ENCODE measurements at regions not wholly inside any gene's neighbourhood (a gene's known extent, or its start where the extent isn't known, plus 50 kb on each side); places are given as distances from the start of the nearest gene placed in this dataset.
A peak's percentile ranks its signal among the peaks of the same experiment; 100 is the strongest.

DNA sequence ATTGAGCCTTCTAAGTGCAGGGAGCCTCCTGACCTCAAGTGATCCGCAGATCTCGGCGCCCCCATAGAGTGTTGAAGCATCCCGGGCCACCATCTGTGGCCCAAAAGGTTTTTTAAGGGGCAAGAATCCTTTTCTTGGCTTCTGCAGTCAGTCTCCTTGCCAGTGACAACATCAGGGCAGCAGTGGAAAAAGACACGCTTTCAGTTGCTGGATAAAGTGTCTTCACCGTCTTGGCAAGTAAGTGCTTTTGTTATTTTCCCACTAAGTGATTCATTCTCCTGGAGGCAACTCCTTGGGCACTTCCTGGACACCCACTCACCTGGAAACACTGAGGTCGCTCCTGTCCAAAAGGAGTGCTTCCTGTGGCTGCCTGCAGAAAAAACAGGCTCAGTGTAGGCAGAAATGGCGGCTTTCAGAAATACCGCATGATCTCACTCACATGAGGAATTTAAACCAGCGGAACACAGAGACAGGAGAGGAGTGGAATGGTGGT, 71.7 kb upstream of the ABHD2 start:
- H3K36me3 Mint-ChIP-seq = no peaks in the 10 kb centered on the region
- Histone ChIP-seq H2AFZ (replicated peaks) (no peak overlapping the region), H3K27ac (no peak overlapping the region), H3K4me1 (no peaks in the 10 kb centered on the region), H3K36me3 (no peaks in the 10 kb centered on the region), H3K79me2 (ENCODE audit: low read depth) (no peaks in the 10 kb centered on the region), H3K4me2 (no peak overlapping the region), H3K4me3 (no peak overlapping the region), H3K9ac (no peak overlapping the region), H3F3A (ENCODE audit: low read depth) (no peaks in the 10 kb centered on the region), H3K27me3 (peaks cover 15% of the 10 kb centered on the region), H4K20me1 (ENCODE audit: low read depth) (no peaks in the 10 kb centered on the region), H3K9me3 (ENCODE audit: low read depth) (no peaks in the 10 kb centered on the region)
- H3K27ac Mint-ChIP-seq = peak overlapping the region; percentile 57
- H3K9me3 Mint-ChIP-seq = peaks cover 8% of the 10 kb centered on the region
- H3K27me3 Mint-ChIP-seq (ENCODE audit: insufficient read depth, low read depth) = peaks cover 16% of the 10 kb centered on the region
- peaks cover 16% of the 10 kb centered on the region for H3K4me1 Mint-ChIP-seq
- TF ChIP-seq EZH2 (IDR thresholded peaks at IDR 0.05) (no peak), EZH2phosphoT487 (IDR thresholded peaks at IDR 0.05) (no peak)
- TF ChIP-seq, protein P1, sequence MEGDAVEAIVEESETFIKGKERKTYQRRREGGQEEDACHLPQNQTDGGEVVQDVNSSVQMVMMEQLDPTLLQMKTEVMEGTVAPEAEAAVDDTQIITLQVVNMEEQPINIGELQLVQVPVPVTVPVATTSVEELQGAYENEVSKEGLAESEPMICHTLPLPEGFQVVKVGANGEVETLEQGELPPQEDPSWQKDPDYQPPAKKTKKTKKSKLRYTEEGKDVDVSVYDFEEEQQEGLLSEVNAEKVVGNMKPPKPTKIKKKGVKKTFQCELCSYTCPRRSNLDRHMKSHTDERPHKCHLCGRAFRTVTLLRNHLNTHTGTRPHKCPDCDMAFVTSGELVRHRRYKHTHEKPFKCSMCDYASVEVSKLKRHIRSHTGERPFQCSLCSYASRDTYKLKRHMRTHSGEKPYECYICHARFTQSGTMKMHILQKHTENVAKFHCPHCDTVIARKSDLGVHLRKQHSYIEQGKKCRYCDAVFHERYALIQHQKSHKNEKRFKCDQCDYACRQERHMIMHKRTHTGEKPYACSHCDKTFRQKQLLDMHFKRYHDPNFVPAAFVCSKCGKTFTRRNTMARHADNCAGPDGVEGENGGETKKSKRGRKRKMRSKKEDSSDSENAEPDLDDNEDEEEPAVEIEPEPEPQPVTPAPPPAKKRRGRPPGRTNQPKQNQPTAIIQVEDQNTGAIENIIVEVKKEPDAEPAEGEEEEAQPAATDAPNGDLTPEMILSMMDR (IDR thresholded peaks at IDR 0.05) = no peak
- no peak for DNase-seq (ENCODE audit: low spot score)
- no peak overlapping the region for H3K4me3 Mint-ChIP-seq

DNA sequence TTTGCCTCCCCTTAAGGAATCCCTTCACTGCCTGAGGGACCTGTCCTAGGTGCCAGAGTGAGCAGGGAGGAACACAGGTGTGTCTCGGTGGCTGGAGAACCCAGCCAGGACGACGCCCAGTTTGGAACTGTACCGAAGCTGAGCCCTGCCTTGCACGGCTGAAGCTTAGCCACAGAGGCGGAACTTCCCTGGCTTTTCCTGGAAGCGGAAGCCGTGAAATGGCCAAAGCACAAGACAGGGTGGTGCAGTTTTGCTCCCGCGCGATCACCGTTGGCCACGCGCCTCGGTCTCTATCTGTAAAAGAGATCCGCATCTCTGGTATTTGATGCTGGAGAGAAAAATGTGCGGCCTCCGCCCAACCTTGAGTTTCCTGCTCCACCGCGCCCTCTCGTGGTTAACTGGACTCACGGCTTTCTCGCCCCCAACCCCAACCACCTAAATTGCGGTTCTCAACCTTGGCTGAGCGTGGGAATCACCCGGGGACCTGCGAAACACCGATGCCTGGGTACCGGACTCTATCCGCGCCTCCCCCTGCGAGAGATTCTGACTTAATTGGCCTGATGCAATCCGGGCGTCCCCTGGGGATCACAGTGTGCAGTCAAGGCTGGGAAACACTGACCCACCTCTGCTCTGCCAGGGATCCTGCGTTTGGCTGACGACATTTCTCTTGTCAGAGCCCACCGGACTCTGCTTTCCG, 70.7 kb upstream of the ABHD2 start:
- H3K9me3 ChIP-seq (ENCODE audit: low read depth) = no peaks in the 10 kb centered on the region
- H3K4me3 ChIP-seq = peak overlapping the region; percentile 31
- Mint-ChIP-seq H3K9me3 (peaks cover 6% of the 10 kb centered on the region), H3K4me3 (peak overlapping the region; percentile 48), H3K27ac (no peak overlapping the region), H3K4me1 (peaks cover 16% of the 10 kb centered on the region), H3K36me3 (no peaks in the 10 kb centered on the region), H3K27me3 (ENCODE audit: insufficient read depth, low read depth) (peaks cover 17% of the 10 kb centered on the region)
- H3K27me3 ChIP-seq = peaks cover 15% of the 10 kb centered on the region
- TF ChIP-seq EZH2 (IDR thresholded peaks at IDR 0.05) = peak; percentile 30
- TF ChIP-seq, protein P1 (IDR thresholded peaks at IDR 0.05) = peak; percentile 87
- no peak for TF ChIP-seq EZH2phosphoT487 (IDR thresholded peaks at IDR 0.05)
- H3K9ac ChIP-seq = no peak overlapping the region
- H4K20me1 ChIP-seq (ENCODE audit: low read depth) = no peaks in the 10 kb centered on the region
- DNase-seq (ENCODE audit: low spot score) = peak; percentile 93
- no peaks in the 10 kb centered on the region for H3F3A ChIP-seq (ENCODE audit: low read depth)
- H3K27ac ChIP-seq = no peak overlapping the region
- peak overlapping the region; percentile 95 for H2AFZ ChIP-seq (replicated peaks)
- H3K36me3 ChIP-seq = no peaks in the 10 kb centered on the region
- no peaks in the 10 kb centered on the region for H3K79me2 ChIP-seq (ENCODE audit: low read depth)
- H3K4me2 ChIP-seq = peak overlapping the region; percentile 76
- H3K4me1 ChIP-seq = no peaks in the 10 kb centered on the region

DNA sequence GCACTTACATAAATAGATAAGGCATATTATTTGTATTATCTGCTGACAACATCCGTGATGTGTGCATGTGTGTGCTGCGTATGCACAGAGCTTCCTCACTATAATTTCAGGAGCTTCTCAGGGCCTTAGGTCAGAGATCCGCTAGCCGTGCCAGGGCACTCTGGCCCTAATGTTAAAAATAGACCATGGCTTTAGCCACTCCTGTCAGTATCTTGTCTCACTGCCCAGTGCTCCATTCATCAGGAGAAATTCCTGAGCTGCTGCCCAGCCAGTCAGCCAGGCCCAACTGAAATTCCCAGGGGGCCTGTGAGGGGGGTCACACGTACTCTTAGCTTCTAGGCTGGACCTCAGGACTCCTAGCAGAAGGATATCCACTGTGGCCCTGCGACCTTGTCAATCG, 70.0 kb upstream of the ABHD2 start:
- H3K4me1 ChIP-seq = no peaks in the 10 kb centered on the region
- H3K36me3 Mint-ChIP-seq = no peaks in the 10 kb centered on the region
- H3K4me3 Mint-ChIP-seq = no peak overlapping the region
- no peaks in the 10 kb centered on the region for H3K79me2 ChIP-seq (ENCODE audit: low read depth)
- peaks cover 19% of the 10 kb centered on the region for H3K27me3 Mint-ChIP-seq (ENCODE audit: insufficient read depth, low read depth)
- H4K20me1 ChIP-seq (ENCODE audit: low read depth) = no peaks in the 10 kb centered on the region
- H3K9ac ChIP-seq = no peak overlapping the region
- no peaks in the 10 kb centered on the region for H3K36me3 ChIP-seq
- H3K27ac Mint-ChIP-seq = no peak overlapping the region
- H3K9me3 Mint-ChIP-seq = peaks cover 4% of the 10 kb centered on the region
- H3K4me3 ChIP-seq = no peak overlapping the region
- H3K4me1 Mint-ChIP-seq = peaks cover 16% of the 10 kb centered on the region
- no peak for DNase-seq (ENCODE audit: low spot score)
- H3F3A ChIP-seq (ENCODE audit: low read depth) = no peaks in the 10 kb centered on the region
- H3K27me3 ChIP-seq = peaks cover 15% of the 10 kb centered on the region
- H3K4me2 ChIP-seq = no peak overlapping the region
- H3K9me3 ChIP-seq (ENCODE audit: low read depth) = no peaks in the 10 kb centered on the region
- no peak overlapping the region for H3K27ac ChIP-seq
- TF ChIP-seq EZH2 (IDR thresholded peaks at IDR 0.05) (no peak), EZH2phosphoT487 (IDR thresholded peaks at IDR 0.05) (no peak)
- TF ChIP-seq, protein P1 (IDR thresholded peaks at IDR 0.05) = no peak
- H2AFZ ChIP-seq (replicated peaks) = no peak overlapping the region
